Mammary epithelial cell (primary cell): ENCODE measurements at regions not wholly inside any gene's neighbourhood (a gene's known extent, or its start where the extent isn't known, plus 50 kb on each side); places are given as distances from the start of the nearest gene placed in this dataset.

Source experiments
- CTCF ChIP-seq, 2 donors: IDR thresholded peaks in 1 of 2; conservative IDR thresholded peaks in 1 of 2; 2 replicates each; pipeline ENCODE4 v1.5.1; 2011 to 2012; ENCODE audit warnings: inconsistent platforms in 2 of 2, low read length in 2 of 2, mild to moderate bottlenecking in 2 of 2, control low read depth in 1 of 2, low read depth in 1 of 2; ENCODE audit not compliant: insufficient read depth in 1 of 2; ENCODE audit errors: extremely low read depth in 1 of 2
- EZH2 ChIP-seq: IDR thresholded peaks from 2 replicates; pipeline ENCODE4 v1.6.1; 2012; ENCODE audit warnings: low read length, inconsistent platforms, borderline replicate concordance

GRCh38 chr6:22117631-22118030, 179.2 kb downstream of the PRL start:
- TF ChIP-seq CTCF (conservative IDR thresholded peaks at IDR 0.05 in 1 of 2, IDR thresholded peaks at IDR 0.05 in 1 of 2; ENCODE audit: extremely low read depth in 1 of 2, insufficient read depth in 1 of 2, low read depth in 1 of 2, low read length in 2 of 2), result no peak
- no peak for TF ChIP-seq EZH2
